NCI-H2081 treated with DMSO at 0.1 percent for 48 hours (cell line): ENCODE measurements at regions not wholly inside any gene's neighbourhood (a gene's known extent, or its start where the extent isn't known, plus 50 kb on each side); places are given as distances from the start of the nearest gene placed in this dataset.

ENCODE experiments used
- DNase-seq: peaks from one replicate; lab custom pipeline; 2025; lab: John Stamatoyannopoulos, UW

- no peak for DNase-seq
Observed at GRCh38 chr14:42224053-42224888, 617.6 kb downstream of the LRFN5 start.

- no peak for DNase-seq
Observed at GRCh38 chr14:42222924-42223471, 616.3 kb downstream of the LRFN5 start.

GRCh38 chr14:42214981-42215491 is 608.4 kb downstream of the LRFN5 start:
- DNase-seq, result no peak

DNA sequence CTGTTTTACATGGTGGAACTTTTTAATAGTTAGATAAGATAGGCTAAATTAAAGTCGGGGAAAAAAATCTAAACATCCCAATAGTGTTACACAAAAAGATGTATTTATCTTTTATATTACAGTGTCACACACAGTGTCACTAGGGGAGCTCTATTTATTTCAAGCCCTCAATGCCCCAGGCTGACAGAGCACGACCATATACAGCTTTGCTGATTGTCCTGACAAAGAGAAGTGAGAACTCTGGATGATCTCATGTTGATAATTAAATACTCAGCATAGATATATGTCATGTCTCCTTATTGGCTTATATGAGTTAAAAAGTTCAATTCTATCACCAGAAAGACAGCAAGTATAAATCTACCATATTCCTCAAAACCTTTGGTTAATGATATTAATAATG is 594.3 kb downstream of the LRFN5 start:
- no peak for DNase-seq

DNA sequence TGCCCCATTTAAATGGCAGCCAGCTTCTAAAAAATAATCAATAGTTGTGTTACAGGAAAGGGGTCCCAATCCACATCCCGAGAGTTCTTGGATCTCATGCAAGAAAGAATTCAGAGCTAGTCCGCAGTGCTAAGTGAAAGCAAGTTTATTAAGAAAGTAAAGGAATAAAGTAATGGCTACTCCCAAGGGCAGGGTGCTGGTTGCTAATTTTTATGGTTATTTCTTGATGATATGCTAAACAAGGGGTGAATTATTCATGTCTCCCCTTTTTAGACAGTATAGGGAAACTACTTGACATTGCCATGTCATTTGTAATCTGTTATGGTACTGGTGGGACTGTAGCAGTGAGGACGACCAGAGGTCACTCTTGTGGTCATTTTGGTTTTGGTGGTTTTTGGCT is 591.3 kb downstream of the LRFN5 start:
- DNase-seq, result no peak

DNA sequence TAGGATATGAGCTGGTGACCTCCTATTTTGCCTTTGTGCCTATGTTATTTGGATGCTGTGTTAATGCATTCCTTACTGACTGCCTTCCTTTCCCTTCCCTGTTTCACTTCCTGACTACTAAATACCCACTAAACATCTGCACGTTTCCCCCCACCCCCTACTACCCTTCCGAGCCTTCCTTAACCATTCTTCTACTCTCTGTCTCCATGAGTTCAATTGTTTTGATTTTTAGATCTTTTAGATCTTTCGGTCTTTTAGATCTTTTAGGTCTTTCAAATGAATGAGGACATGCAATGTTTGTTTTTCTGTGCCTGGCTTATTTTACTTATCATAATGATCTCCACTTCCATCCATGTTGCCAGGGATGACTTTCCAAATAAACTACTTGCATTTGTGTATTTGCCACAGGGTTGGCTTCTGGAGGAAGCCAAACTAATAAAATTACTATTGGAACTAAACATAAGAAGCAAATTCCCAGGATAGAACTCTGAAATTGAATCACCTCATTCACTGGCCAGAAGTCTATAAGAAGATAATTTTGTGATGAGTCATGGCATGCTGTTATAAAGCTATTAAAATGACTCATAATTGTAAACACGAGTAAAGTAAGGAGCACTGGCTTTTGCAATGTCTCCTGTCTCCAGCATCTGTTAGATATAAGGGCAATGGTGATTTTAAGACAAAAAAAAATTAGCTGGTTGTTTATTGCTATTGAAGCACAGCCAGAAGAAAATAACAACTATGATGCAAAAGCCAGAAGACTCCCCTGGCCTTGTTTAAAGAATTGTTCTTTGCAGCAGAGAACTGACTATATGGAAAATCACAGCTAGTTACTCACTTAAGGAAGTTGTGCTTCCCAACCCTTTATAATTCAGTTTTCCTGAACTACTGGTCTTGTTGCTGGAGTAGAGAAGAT is 586.3 kb downstream of the LRFN5 start:
- DNase-seq, result no peak

GRCh38 chr14:42190744-42191143 is 584.1 kb downstream of the LRFN5 start:
- DNase-seq, result no peak

DNA sequence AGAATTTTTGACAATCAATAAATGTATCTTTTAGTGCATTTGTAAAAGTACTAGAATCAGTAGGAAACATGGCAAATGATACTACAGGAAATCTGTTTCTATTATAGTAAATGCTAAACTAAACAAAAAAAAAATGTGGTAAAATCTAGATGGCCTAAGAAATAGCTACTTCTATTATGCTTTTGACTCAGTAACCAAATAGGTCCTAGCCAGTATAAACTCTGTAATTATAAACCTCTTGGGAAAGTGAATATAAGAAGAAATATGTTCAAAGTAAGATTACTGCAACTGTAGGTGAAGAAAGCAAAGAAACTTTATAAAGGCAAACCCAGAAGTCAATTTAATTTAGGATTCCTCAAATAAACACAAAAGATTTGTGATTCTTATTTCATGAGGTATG is 581.2 kb downstream of the LRFN5 start:
- no peak for DNase-seq

DNA sequence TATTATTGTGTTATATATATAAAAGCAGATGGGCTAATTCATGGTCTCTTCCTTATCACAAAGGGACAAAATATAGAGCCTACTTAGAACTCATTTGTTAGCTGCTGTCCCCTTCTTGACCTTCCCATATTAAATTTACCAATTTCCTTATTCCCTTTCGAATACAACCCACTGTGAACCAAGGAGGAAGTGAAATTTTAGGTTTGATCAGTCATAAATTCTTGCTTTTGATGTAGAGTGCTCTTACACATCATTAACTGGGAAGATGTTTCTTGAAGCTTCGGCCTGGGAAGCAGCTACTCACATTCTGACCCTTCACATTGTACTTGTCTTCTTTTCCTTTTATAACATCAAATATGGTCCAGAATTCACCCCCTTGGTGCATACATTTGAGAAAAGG is 579.0 kb downstream of the LRFN5 start:
- DNase-seq, result no peak

DNA sequence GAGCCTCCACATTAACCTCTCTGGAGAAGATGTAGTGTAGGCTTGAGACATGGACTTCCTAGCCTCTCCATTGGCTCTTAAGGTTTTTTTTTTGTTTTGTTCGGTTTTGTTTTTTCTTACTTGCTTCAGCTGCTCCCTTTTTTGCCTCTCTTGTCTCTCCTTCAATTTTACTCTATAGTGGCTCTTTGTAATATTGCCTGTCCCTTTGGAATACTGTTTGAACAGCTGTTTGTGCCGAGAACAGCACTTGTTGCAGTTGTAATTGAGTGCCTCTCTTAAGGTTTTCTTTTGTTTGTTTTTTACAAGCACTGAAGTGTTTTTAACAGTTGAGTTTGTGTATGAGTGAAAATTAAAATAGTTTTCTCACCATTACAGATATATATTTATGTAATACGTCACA is 567.7 kb downstream of the LRFN5 start:
- DNase-seq, result no peak

DNA sequence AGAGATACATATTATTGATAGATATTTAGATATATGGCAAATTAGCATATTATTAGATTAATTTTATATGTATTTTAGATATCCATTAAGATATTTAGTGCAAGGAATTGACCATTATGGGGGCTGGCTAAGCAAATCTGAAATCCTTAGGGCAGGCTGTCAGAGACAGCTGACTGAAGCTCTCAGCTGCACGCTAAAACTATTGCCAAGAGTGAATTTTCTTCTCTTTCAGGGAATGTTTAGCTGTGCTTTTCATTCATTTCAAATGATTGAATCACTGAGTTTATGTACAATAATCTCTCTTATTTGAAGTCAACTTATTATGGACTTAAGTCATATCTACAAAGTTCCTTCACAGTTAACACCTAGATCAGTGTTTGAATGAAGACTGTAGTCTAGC is 566.5 kb downstream of the LRFN5 start:
- DNase-seq, result no peak

DNA sequence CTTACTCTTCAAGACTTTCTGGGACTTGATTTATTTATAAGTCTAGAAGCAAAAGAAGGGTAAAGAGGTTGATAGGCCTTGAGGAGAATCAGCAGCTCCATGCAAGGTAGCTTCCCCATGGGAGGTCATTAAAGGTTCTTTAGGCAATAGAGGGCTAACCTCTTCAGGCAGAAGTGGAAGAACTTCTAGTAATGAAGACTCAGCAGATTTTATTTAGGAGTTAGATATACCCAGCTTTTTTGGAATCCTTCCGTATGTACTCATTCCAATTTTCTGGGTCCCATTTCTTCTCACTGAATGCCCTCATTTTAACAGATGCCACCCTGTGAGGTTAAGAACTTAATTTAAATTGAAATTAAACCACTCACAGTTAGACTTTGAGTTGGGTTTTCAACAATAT is 565.6 kb downstream of the LRFN5 start:
- no peak for DNase-seq

GRCh38 chr14:42163136-42163535 is 556.5 kb downstream of the LRFN5 start:
- DNase-seq, result no peak

GRCh38 chr14:42159138-42159537 is 552.5 kb downstream of the LRFN5 start:
- DNase-seq, result no peak

GRCh38 chr14:42149609-42150261 is 543.1 kb downstream of the LRFN5 start:
- no peak for DNase-seq

GRCh38 chr14:42145766-42146165 is 539.1 kb downstream of the LRFN5 start:
- DNase-seq, result no peak

- DNase-seq, result no peak
Observed at GRCh38 chr14:42143114-42143513, 536.4 kb downstream of the LRFN5 start.

DNA sequence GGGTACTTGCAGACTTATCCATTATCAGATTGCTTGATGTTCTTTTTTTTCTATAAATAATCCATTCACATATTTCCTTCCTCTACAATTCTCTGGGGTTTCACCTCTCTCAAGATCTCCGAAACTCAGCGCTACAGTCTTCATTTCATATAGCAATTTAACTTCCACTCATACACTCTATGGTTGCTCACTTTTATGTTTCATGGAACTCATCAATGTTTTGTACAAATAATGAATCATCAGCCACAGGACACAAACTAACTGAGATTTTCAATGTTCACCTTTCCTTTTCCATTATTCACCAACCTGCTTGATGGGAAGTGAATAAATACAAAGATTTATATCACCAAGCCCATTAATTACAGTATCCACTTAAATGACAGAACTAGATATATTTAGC is 534.7 kb downstream of the LRFN5 start:
- no peak for DNase-seq

DNA sequence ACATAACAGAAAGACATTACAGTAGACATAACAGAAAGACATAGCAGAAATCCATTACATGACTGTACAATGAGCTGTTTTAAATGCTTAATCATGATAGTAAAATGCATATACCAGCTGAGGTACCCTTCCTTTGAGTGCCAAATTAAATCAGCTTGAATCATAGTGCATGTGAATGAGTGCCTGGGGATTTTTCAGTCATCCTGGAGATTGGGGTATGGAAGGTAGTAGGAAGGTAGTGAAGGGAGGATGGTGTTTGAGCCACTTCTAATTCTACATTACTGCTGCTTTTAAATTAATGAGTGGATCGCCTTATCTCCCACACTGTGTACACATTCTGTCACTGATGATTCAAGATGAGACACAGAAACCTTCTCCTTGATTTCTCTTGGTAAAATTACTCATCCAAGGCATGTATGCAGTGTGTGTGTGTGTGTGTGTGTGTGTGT is 534.2 kb downstream of the LRFN5 start:
- DNase-seq, result no peak

GRCh38 chr14:42140001-42140400 is 533.3 kb downstream of the LRFN5 start:
- no peak for DNase-seq

- no peak for DNase-seq
Observed at GRCh38 chr14:42138406-42138805, 531.7 kb downstream of the LRFN5 start.

DNA sequence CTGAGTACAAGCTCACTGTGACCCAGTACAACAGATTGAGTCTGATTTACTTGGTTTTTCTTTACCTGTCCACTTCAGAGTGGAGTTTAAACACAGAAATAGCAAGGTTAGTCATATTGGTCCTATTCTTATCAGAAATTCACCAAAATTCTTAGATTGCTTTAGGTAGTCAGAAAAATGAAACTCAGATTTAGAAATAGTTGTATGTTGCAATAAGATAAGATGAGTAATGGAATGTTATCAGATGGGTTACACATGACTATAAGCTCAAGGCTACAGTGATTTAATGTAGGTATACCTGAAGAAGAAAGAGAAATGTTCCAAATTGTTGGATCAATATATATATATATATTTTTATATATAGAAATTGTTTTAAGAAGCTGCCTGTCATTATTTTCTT is 524.1 kb downstream of the LRFN5 start:
- DNase-seq, result no peak
